OCI-LY1 (cell line): ENCODE measurements at regions not wholly inside any gene's neighbourhood (a gene's known extent, or its start where the extent isn't known, plus 50 kb on each side); places are given as distances from the start of the nearest gene placed in this dataset.

Source experiments
- CTCF ChIP-seq: fragments of 200-600 bp; sonication (generic), shearing (Covaris generic); IDR thresholded peaks from 2 replicates; pipeline ENCODE4 v1.5.1; 2017; ENCODE audit warnings: mild to moderate bottlenecking, antibody characterized with exemption, low read length, moderate library complexity, mixed read lengths
- EZH2 ChIP-seq: fragments of 200-600 bp; sonication (generic), shearing (Covaris generic); IDR thresholded peaks from 2 replicates; pipeline ENCODE4 v1.8.0; 2017; ENCODE audit warnings: borderline replicate concordance, mixed run types, mild to moderate bottlenecking, antibody characterized with exemption, low read length, moderate library complexity, mixed read lengths

GRCh38 chr4:187501731-187502130 lies 493.8 kb upstream of the ZFP42 start:
- no peak for TF ChIP-seq CTCF
- no peak for TF ChIP-seq EZH2
